HepG2 (cell line): ENCODE measurements at regions not wholly inside any gene's neighbourhood (a gene's known extent, or its start where the extent isn't known, plus 50 kb on each side); places are given as distances from the start of the nearest gene placed in this dataset.

Experiments used
- ATAC-seq: fragments of 200-7000 bp; cut with Tn5 transposase; 3 replicates; pipeline ENCODE4 v1.9.1; 2020; ENCODE audit warnings: mild to moderate bottlenecking, moderate library complexity
- BruUV-seq: library from RNA; stranded (reverse); fragments of 400-500 nt; replicated peaks from 2 replicates; lab custom pipeline; 2021; lab: Mats Ljungman, UMichigan
- CTCF ChIA-PET: fragments of 300-600 bp; formaldehyde crosslinking; extraction: SDS; loops from one replicate; lab custom pipeline; 2021; ENCODE audit warnings: low total read pairs, inconsistent platforms, low intra/inter-chr PET ratio; lab: Yijun Ruan, JAX
- POLR2A ChIA-PET: fragments of 350-600 bp; sonication (Branson Sonifier 250); formaldehyde crosslinking; loops from one replicate; lab custom pipeline; 2020; ENCODE audit warnings: antibody characterized with exemption, inconsistent platforms; lab: Yijun Ruan, JAX
- DNase-seq: peaks from one replicate; pipeline ENCODE4 v3.0.0-alpha.2; 2015; ENCODE audit warnings: low spot score
- FAIRE-seq: peaks from 3 replicates; lab custom pipeline; 2011; peaks lifted over from hg19 to GRCh38; lab: Jason Lieb, UNC
- H2AFZ ChIP-seq: one replicate; pipeline ENCODE4 v1.6.1; 2011; ENCODE audit warnings: low read length, inconsistent platforms
- H3K27ac ChIP-seq: fragments of 300-600 bp; 3 replicates; pipeline ENCODE4 v1.8.0; 2011; ENCODE audit warnings: mixed run types, mild to moderate bottlenecking, mixed read lengths, low read length, inconsistent platforms; ENCODE audit not compliant: insufficient read depth; ENCODE audit errors: extremely low read length
- H3K27me3 ChIP-seq, 2 experiments: fragments of 200-600 bp in 1 of 2; 2 replicates in 1 of 2; 3 replicates in 1 of 2; pipeline versions ENCODE4 v1.6.0 to v1.8.0; 2011; ENCODE audit warnings: low read length in 2 of 2, mild to moderate bottlenecking in 2 of 2, moderate library complexity in 2 of 2, inconsistent platforms in 1 of 2; ENCODE audit not compliant: insufficient read depth in 2 of 2, control insufficient read depth in 1 of 2
- H3K36me3 ChIP-seq, 2 experiments: fragments of 200-600 bp in 1 of 2; replicated peaks in 1 of 2; 2 replicates in 1 of 2; 3 replicates in 1 of 2; pipeline versions ENCODE4 v1.5.1 to v1.8.0; 2011; ENCODE audit warnings: low read length in 2 of 2, inconsistent platforms in 1 of 2; ENCODE audit not compliant: insufficient read depth in 2 of 2, control insufficient read depth in 1 of 2
- H3K4me1 ChIP-seq: 2 replicates; pipeline ENCODE4 v1.5.1; 2012; ENCODE audit warnings: low read length, inconsistent platforms; ENCODE audit not compliant: insufficient read depth
- H3K4me2 ChIP-seq: 2 replicates; pipeline ENCODE4 v1.6.0; 2011; ENCODE audit warnings: low read depth, low read length, inconsistent platforms
- H3K4me3 ChIP-seq, 3 experiments: fragments of 200-600 bp in 1 of 3; sonication (generic), shearing (Covaris generic) in 1 of 3; replicated peaks in 1 of 3; 2 replicates each; pipeline ENCODE4 v1.5.1; 2011 to 2016; ENCODE audit warnings: low read length in 3 of 3, inconsistent platforms in 2 of 3, low read depth in 2 of 3, mild to moderate bottlenecking in 2 of 3, control low read depth in 1 of 3, mixed read lengths in 1 of 3; ENCODE audit not compliant: insufficient read depth in 1 of 3
- H3K79me2 ChIP-seq: one replicate; pipeline ENCODE4 v1.6.1; 2011; ENCODE audit warnings: low read length, inconsistent platforms; ENCODE audit not compliant: insufficient read depth
- H3K9ac ChIP-seq: 2 replicates; pipeline ENCODE4 v1.6.0; 2011; ENCODE audit warnings: mild to moderate bottlenecking, low read depth, low read length, inconsistent platforms; ENCODE audit not compliant: insufficient read depth
- H3K9me3 ChIP-seq: 2 replicates; pipeline ENCODE4 v1.5.1; 2012; ENCODE audit warnings: mild to moderate bottlenecking, low read length
- H4K20me1 ChIP-seq: 2 replicates; pipeline ENCODE4 v1.6.0; 2011; ENCODE audit warnings: inconsistent platforms, mild to moderate bottlenecking, low read length, moderate library complexity; ENCODE audit not compliant: insufficient read depth
- GATAD1 ChIP-seq: IDR thresholded peaks from 2 replicates; pipeline ENCODE4 v1.6.1; 2016; ENCODE audit warnings: missing genetic modification reagents, missing compliant biosample characterization
- HNRNPH1 ChIP-seq: fragments of 200-400 bp; formaldehyde crosslinking; optimal IDR thresholded peaks from 2 replicates; pipeline ENCODE3; 2017; ENCODE audit warnings: mild to moderate bottlenecking, low read depth, low read length
- NFE2 ChIP-seq: sonication (generic); formaldehyde crosslinking; IDR thresholded peaks from 2 replicates; pipeline ENCODE4 v1.4.0; 2020; ENCODE audit warnings: missing genetic modification reagents
- RORA ChIP-seq: sonication (generic); formaldehyde crosslinking; IDR thresholded peaks from 2 replicates; pipeline ENCODE4 v1.5.0; 2020; ENCODE audit warnings: mild to moderate bottlenecking, missing genetic modification reagents, moderate library complexity
- ZFP37 ChIP-seq: sonication (generic); formaldehyde crosslinking; IDR thresholded peaks from 2 replicates; pipeline ENCODE4 v1.4.0; 2020; ENCODE audit warnings: missing genetic modification reagents, borderline replicate concordance
- ZHX2 ChIP-seq, 2 experiments: sonication (generic) in 1 of 2; formaldehyde crosslinking in 1 of 2; IDR thresholded peaks; 2 replicates each; pipeline versions ENCODE4 v1.6.1 to v1.9.0; 2014 to 2022; ENCODE audit warnings: antibody characterized with exemption in 1 of 2, borderline replicate concordance in 1 of 2, inconsistent platforms in 1 of 2, low read depth in 1 of 2, missing genetic modification reagents in 1 of 2
- ZNF20 ChIP-seq: sonication (generic); formaldehyde crosslinking; IDR thresholded peaks from 2 replicates; pipeline ENCODE4 v1.4.0; 2020; ENCODE audit warnings: mild to moderate bottlenecking, moderate library complexity, missing genetic modification reagents
- WGBS: methylation state at CpG from one replicate; pipeline ENCODE4 v1.1.6; 2017; ENCODE audit warnings: low lambda C conversion rate; 5-methylcytosine and 5-hydroxymethylcytosine counted together
- in situ Hi-C: cut with HindIII; loops from 2 replicates; pipeline ENCODE4 v1.10.0; 2017; ENCODE audit warnings: low pct_unique_long_range_greater_than_20kb; ENCODE audit not compliant: extremely low pct_ligation_motif_present
- intact Hi-C: fragments of 100-400 bp; cut with micrococcal nuclease; formaldehyde crosslinking; loops from one replicate; pipeline ENCODE4 v1.10.0; 2022; ENCODE audit not compliant: unreplicated experiment

GRCh38 chr4:14272206-14272605 is 644.7 kb upstream of the BOD1L1 start (continued):
- TF ChIP-seq ZHX2 (IDR thresholded peaks at IDR 0.05; ENCODE audit: low read depth) (no peak), ZHX2 (CRISPR knock-in tag; IDR thresholded peaks at IDR 0.05; ENCODE audit: borderline replicate concordance) (no peak)

GRCh38 chr4:14277505-14277904 is 650.0 kb upstream of the BOD1L1 start:
- Histone ChIP-seq H3K27me3 (no peaks in the 10 kb centered on the region), H3K9ac (no peak overlapping the region), H3K4me3 (no peak overlapping the region), H3K4me1 (no peaks in the 10 kb centered on the region), H3K27ac (no peak overlapping the region), H3K36me3 (no peaks in the 10 kb centered on the region), H3K4me2 (no peak overlapping the region), H2AFZ (no peak overlapping the region), H4K20me1 (no peaks in the 10 kb centered on the region), H3K9me3 (peaks cover 92% of the 10 kb centered on the region), H3K79me2 (no peaks in the 10 kb centered on the region)
- ChIA-PET CTCF (no interaction called here), POLR2A (no interaction called here)
- intact Hi-C loops = no loop called here
- FAIRE-seq = no peak
- 3% methylated on average over 4 of the region's 4 CpGs for WGBS
- BruUV-seq = no TSS peak
- in situ Hi-C loops = no loop called here
- TF ChIP-seq ZFP37 (CRISPR knock-in tag) (no peak), RORA (no peak), GATAD1 (CRISPR knock-in tag) (no peak), ZNF20 (CRISPR knock-in tag) (no peak), HNRNPH1 (no peak), NFE2 (CRISPR knock-in tag) (no peak)
- no peak for ATAC-seq
- DNase-seq = no peak
